ENCODE measurements at regions not wholly inside any gene's neighbourhood (a gene's known extent, or its start where the extent isn't known, plus 50 kb on each side); places are given as distances from the start of the nearest gene placed in this dataset.
"Not testable (repeated sequence)": the region's sequence is repeated elsewhere in the genome, so short reads cannot be mapped to it uniquely, and the experiment has no call there.

GRCh38 chr17:70564006-70564620, 394.8 kb downstream of the KCNJ2 start:
- DNase-seq (ENCODE audit: extremely low read depth, low read depth) = no peak

- no peak for DNase-seq (ENCODE audit: extremely low read depth, low read depth)
These were observed 399.8 kb downstream of the KCNJ2 start for GRCh38 chr17:70569128-70569527.

GRCh38 chr17:70577456-70577855, 408.1 kb downstream of the KCNJ2 start:
- DNase-seq (ENCODE audit: extremely low read depth, low read depth) = no peak

GRCh38 chr17:70581459-70581858, 412.1 kb downstream of the KCNJ2 start:
- no peak for DNase-seq (ENCODE audit: extremely low read depth, low read depth)

- no peak for DNase-seq (ENCODE audit: extremely low read depth, low read depth)
These were observed 413.4 kb downstream of the KCNJ2 start for GRCh38 chr17:70582777-70583176.

- no peak for DNase-seq (ENCODE audit: extremely low read depth, low read depth)
These were observed 414.9 kb downstream of the KCNJ2 start for GRCh38 chr17:70584255-70584654.

GRCh38 chr17:70588003-70588402, 418.7 kb downstream of the KCNJ2 start:
- DNase-seq (ENCODE audit: extremely low read depth, low read depth) = no peak

GRCh38 chr17:70597774-70598173, 428.4 kb downstream of the KCNJ2 start:
- no peak for DNase-seq (ENCODE audit: extremely low read depth, low read depth)

GRCh38 chr17:70599198-70599597, 429.9 kb downstream of the KCNJ2 start:
- DNase-seq (ENCODE audit: extremely low read depth, low read depth) = no peak

GRCh38 chr17:70599945-70600344, 430.6 kb downstream of the KCNJ2 start:
- DNase-seq (ENCODE audit: extremely low read depth, low read depth) = not testable (repeated sequence)

- no peak for DNase-seq (ENCODE audit: extremely low read depth, low read depth)
These were observed 433.9 kb downstream of the KCNJ2 start for GRCh38 chr17:70603226-70603625.

- DNase-seq (ENCODE audit: extremely low read depth, low read depth) = no peak
These were observed 435.5 kb downstream of the KCNJ2 start for GRCh38 chr17:70604854-70605253.

GRCh38 chr17:70606086-70606485, 436.8 kb downstream of the KCNJ2 start:
- no peak for DNase-seq (ENCODE audit: extremely low read depth, low read depth)

- no peak for DNase-seq (ENCODE audit: extremely low read depth, low read depth)
These were observed 438.9 kb downstream of the KCNJ2 start for GRCh38 chr17:70608193-70608592.

- no peak for DNase-seq (ENCODE audit: extremely low read depth, low read depth)
These were observed 439.6 kb downstream of the KCNJ2 start for GRCh38 chr17:70608957-70609356.

- no peak for DNase-seq (ENCODE audit: extremely low read depth, low read depth)
These were observed 440.2 kb downstream of the KCNJ2 start for GRCh38 chr17:70609566-70609965.

GRCh38 chr17:70610161-70610560, 440.8 kb downstream of the KCNJ2 start:
- no peak for DNase-seq (ENCODE audit: extremely low read depth, low read depth)

- no peak for DNase-seq (ENCODE audit: extremely low read depth, low read depth)
These were observed 444.3 kb downstream of the KCNJ2 start for GRCh38 chr17:70613681-70614080.

- DNase-seq (ENCODE audit: extremely low read depth, low read depth) = no peak
These were observed 446.5 kb downstream of the KCNJ2 start for GRCh38 chr17:70615831-70616230.

GRCh38 chr17:70618641-70619040, 449.3 kb downstream of the KCNJ2 start:
- DNase-seq (ENCODE audit: extremely low read depth, low read depth) = no peak

GRCh38 chr17:70621566-70621965, 452.2 kb downstream of the KCNJ2 start:
- DNase-seq (ENCODE audit: extremely low read depth, low read depth) = no peak

- DNase-seq (ENCODE audit: extremely low read depth, low read depth) = peak; percentile 56
These were observed 453.3 kb downstream of the KCNJ2 start for GRCh38 chr17:70622368-70623260.
